ENCODE measurements at regions not wholly inside any gene's neighbourhood (a gene's known extent, or its start where the extent isn't known, plus 50 kb on each side); places are given as distances from the start of the nearest gene placed in this dataset.
A peak's percentile ranks its signal among the peaks of the same experiment; 100 is the strongest.

- peak overlapping the region; percentile 14 for H3K27ac Mint-ChIP-seq (ENCODE audit: low read depth, unreplicated experiment)
- H3K4me3 Mint-ChIP-seq (ENCODE audit: unreplicated experiment), result no peak overlapping the region
- POLR2A ChIA-PET, result no interaction called here
- H3K36me3 Mint-ChIP-seq (ENCODE audit: insufficient read depth, unreplicated experiment), result no peaks in the 10 kb centered on the region
- H3K4me1 Mint-ChIP-seq (ENCODE audit: insufficient read depth, unreplicated experiment), result peaks cover 22% of the 10 kb centered on the region
- H3K27me3 Mint-ChIP-seq (ENCODE audit: insufficient read depth, unreplicated experiment), result no peaks in the 10 kb centered on the region
- H3K9me3 Mint-ChIP-seq (ENCODE audit: unreplicated experiment), result peaks cover 13% of the 10 kb centered on the region
- BruUV-seq (replicated peaks), result no TSS peak
- TF ChIP-seq CTCF (IDR thresholded peaks at IDR 0.05; ENCODE audit: unreplicated experiment), result no peak
- CTCF ChIA-PET, result interaction anchor here (0.6 kb wide), 1 partner anchor 9 kb away, joined by 3 read pairs; no protein-coding TSS in a partner anchor
- intact Hi-C loops (cut with micrococcal nuclease), result no loop called here
- DNase-seq (ENCODE audit: unreplicated experiment), result no peak
Measured at GRCh38 chr5:120153551-120153950, 310.5 kb upstream of the PRR16 start.

GRCh38 chr5:120155873-120156272, 308.2 kb upstream of the PRR16 start:
- ChIA-PET POLR2A (interaction anchor here (0.7 to 1.5 kb wide), 3 partner anchors 9 to 459 kb away, joined by 3 to 5 read pairs (median 4); no protein-coding TSS in a partner anchor), CTCF (no interaction called here)

DNA sequence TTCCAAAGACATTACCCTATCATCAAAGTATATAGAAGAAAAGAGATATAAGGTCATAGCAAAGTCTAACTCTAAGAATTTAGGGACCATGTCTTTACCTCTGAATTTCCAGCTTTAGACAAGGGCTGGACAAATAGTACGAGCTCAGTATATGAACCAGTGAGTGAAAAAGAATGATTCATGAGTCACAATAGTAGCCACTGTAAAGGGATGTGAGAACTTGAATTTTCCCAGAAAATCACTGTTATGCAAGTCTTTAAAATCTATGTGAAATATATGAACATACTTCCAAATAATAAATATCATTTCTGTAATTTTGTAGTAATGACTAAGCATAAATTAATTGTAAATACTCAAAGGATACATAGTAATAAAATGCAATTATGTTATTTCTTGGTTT, 305.9 kb upstream of the PRR16 start:
- Mint-ChIP-seq H3K4me1 (ENCODE audit: insufficient read depth, unreplicated experiment) (peaks cover 11% of the 10 kb centered on the region), H3K27ac (ENCODE audit: low read depth, unreplicated experiment) (no peak overlapping the region), H3K4me3 (ENCODE audit: unreplicated experiment) (no peak overlapping the region), H3K9me3 (ENCODE audit: unreplicated experiment) (peaks cover 7% of the 10 kb centered on the region), H3K27me3 (ENCODE audit: insufficient read depth, unreplicated experiment) (no peaks in the 10 kb centered on the region), H3K36me3 (ENCODE audit: insufficient read depth, unreplicated experiment) (no peaks in the 10 kb centered on the region)
- ChIA-PET CTCF (no interaction called here), POLR2A (no interaction called here)
- peak; percentile 34 for DNase-seq (ENCODE audit: unreplicated experiment)
- no TSS peak for BruUV-seq (replicated peaks)
- intact Hi-C loops (cut with micrococcal nuclease), result no loop called here
- TF ChIP-seq CTCF (IDR thresholded peaks at IDR 0.05; ENCODE audit: unreplicated experiment), result no peak

More at GRCh38 chr5:120155873-120156272, 308.2 kb upstream of the PRR16 start:
- Mint-ChIP-seq H3K9me3 (ENCODE audit: unreplicated experiment) (peaks cover 13% of the 10 kb centered on the region), H3K36me3 (ENCODE audit: insufficient read depth, unreplicated experiment) (no peaks in the 10 kb centered on the region), H3K4me1 (ENCODE audit: insufficient read depth, unreplicated experiment) (peaks cover 33% of the 10 kb centered on the region), H3K4me3 (ENCODE audit: unreplicated experiment) (no peak overlapping the region), H3K27ac (ENCODE audit: low read depth, unreplicated experiment) (no peak overlapping the region), H3K27me3 (ENCODE audit: insufficient read depth, unreplicated experiment) (no peaks in the 10 kb centered on the region)
- DNase-seq (ENCODE audit: unreplicated experiment), result peak; percentile 69
- intact Hi-C loops (cut with micrococcal nuclease), result no loop called here
- no peak for TF ChIP-seq CTCF (IDR thresholded peaks at IDR 0.05; ENCODE audit: unreplicated experiment)
- no TSS peak for BruUV-seq (replicated peaks)

- intact Hi-C loops (cut with micrococcal nuclease), result no loop called here
- peaks cover 11% of the 10 kb centered on the region for H3K4me1 Mint-ChIP-seq (ENCODE audit: insufficient read depth, unreplicated experiment)
- no peak overlapping the region for H3K4me3 Mint-ChIP-seq (ENCODE audit: unreplicated experiment)
- H3K27me3 Mint-ChIP-seq (ENCODE audit: insufficient read depth, unreplicated experiment), result no peaks in the 10 kb centered on the region
- POLR2A ChIA-PET, result interaction anchor here (1.1 kb wide), 1 partner anchor 32 kb away, joined by 3 read pairs; no protein-coding TSS in a partner anchor
- BruUV-seq (replicated peaks), result no TSS peak
- no peak overlapping the region for H3K27ac Mint-ChIP-seq (ENCODE audit: low read depth, unreplicated experiment)
- TF ChIP-seq CTCF (IDR thresholded peaks at IDR 0.05; ENCODE audit: unreplicated experiment), result no peak
- no peak for DNase-seq (ENCODE audit: unreplicated experiment)
- H3K36me3 Mint-ChIP-seq (ENCODE audit: insufficient read depth, unreplicated experiment), result no peaks in the 10 kb centered on the region
- H3K9me3 Mint-ChIP-seq (ENCODE audit: unreplicated experiment), result peaks cover 7% of the 10 kb centered on the region
- CTCF ChIA-PET, result interaction anchor here (1.6 kb wide), 1 partner anchor 9 kb away, joined by 3 read pairs; no protein-coding TSS in a partner anchor
Measured at GRCh38 chr5:120159155-120159554, 304.9 kb upstream of the PRR16 start.
